Kasumi-1 (cell line): ENCODE measurements at regions not wholly inside any gene's neighbourhood (a gene's known extent, or its start where the extent isn't known, plus 50 kb on each side); places are given as distances from the start of the nearest gene placed in this dataset.

Experiments used
- DNase-seq, 2 experiments: peaks; one replicate each; lab custom pipeline; 2025; lab: John Stamatoyannopoulos, UW

DNA sequence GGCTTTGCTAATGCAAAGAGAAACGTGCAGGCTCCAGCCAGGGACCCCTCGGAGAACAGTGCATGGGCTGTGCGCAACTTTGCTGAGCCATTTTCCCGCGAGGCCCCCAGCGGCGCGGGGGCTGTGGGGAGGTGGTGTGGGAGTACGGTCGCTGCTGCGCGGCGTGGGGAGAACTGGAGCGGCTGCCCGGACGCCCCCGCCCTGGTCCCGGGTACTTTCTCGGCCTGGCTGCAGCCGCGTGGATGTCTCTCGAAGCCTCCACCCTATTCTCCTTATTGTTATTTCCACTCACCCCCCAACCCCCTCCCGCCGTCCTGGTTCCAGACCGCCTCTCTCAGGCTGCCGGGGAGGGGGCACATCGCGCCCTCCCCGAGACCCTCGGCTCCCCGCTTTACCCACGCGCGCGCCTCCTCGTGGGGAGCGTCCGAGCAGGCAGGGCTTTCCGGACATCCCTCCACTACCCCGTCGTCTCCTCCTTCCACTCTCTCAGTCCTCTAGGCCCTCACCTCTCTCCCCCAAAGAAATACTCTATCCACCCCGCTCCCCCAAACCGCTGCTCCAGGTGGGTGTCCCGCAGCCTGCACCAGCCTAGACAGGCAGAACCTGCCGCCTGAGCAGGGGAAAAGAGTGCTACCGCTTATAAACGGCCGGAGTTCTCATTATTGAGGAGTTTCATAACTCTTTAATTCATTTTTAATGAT lies 68.6 kb upstream of the TBCA start:
- no peak for DNase-seq

DNA sequence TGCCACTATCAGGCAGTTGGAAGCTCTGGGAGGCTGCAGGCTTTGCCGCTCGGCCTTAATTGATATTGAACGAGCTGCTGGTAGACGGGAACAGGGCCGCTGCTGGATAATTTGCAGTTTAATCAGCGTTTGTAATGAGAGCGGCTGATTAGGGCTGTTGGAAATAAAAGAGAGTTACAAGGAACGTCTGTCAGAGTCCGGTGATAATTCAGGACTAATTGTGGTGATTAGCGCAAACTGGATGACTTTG lies 68.2 kb upstream of the TBCA start:
- DNase-seq, result no peak

DNA sequence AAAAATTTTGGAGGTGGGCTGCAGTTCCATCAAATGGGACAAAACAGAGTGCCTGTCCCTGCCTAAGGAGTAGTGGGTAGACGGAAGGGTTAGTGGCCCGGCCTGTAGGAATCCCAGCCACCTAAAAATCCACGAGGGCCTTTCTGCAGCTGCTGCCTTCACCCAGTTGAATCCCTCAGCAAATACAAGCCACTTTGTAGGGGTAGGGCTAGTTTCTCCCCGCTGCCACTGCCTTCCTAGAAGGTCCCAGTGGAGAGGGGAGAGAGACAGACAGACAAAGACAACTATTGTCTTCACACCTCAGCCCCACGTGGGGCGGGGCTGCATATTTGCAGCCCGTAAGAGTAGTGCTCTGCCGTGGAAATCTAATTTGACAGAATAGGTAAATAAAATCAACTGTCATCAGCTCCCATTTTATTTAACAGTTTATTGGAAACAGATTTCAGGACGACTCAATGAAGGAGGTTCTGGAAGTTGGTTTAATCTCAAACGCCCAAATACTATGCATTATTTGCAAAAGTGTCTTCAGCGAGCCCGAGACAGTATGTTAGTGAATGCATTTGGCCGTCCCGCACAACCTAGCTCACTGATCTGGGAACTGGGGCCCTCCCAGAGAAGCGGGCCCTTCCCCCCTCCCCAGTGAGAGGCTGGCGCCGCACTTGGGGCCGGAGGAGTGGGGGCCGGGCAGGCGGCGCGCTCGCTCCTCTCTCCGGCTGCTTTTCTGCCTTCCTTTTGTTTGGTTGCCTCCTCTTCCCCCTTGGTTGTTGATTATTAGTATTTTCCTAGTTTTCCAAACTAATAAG lies 67.6 kb upstream of the TBCA start:
- no peak for DNase-seq

DNA sequence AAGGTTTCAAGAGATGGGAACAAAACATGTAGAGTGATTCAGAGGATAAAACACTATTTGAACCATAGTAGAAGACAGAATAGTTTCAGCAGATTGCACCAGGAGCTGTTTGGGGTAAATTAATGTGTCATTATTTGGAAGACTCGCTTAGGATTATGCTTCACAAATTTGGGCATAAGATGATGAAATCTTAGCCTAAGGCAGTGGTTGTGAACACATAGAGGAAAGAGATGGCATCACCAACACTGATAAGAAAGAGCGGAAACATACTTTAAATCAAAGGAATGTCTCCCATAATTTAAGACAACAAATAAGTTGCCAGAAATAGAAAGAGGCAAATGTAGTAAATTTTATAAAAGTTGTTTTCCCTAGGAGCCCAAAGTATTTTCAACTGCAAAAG lies 66.1 kb upstream of the TBCA start:
- DNase-seq, result no peak

DNA sequence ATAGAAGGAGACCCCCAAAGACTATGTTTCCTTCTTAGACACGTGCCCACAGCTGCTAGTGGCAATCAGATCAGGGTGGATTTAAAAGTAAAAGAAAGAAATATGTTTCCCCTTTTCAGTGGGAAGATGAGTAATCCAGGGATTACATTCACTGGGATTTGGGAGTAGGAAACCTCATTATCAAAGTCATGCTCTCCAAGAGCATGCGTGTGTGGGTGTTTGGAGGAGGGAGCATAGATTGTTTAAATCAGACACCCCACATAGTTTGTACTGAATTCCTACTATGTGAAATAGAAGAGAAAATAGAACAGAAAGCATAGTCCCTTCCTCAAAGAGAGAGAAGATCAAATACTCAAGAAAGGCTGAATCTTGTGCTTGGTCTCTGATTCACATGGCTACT lies 65.5 kb upstream of the TBCA start:
- DNase-seq, result no peak

DNA sequence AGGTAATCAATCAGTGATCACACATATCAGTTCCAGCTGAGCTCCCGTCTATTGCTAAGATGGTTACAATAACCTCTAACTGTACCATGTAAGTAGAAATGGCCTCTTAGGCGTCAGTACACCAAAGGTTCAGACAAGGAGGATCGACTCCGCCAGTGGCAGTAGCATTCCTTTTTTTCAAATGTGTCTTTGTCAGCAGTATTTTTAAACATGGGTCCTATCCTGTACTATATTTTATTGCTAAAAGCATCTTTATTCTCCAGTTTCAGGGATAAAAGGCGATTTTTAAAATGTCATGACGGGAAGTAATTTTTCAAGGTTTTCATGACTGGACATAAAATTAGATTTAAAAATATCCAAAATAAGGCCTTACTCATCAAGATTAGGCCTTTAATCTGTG lies 64.8 kb upstream of the TBCA start:
- DNase-seq, result no peak

DNA sequence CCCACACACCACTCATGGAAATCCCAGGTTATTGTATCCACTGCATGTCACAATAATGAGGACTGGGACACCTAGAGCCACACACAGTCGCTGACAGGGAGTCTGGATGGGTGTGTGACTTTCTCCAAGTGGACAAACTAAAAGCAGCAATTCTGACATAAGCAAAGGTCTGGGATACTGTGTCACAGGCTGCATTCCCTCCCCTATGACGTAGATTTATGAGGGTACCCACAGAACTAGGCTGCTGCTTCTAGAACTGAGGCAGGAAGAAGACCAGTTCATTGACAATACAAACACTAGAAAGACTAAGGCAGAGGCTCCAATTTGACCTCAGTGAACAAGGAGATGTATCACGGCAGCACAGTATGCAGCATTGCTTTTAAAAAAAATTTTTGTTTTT lies 63.6 kb upstream of the TBCA start:
- DNase-seq, result no peak

DNA sequence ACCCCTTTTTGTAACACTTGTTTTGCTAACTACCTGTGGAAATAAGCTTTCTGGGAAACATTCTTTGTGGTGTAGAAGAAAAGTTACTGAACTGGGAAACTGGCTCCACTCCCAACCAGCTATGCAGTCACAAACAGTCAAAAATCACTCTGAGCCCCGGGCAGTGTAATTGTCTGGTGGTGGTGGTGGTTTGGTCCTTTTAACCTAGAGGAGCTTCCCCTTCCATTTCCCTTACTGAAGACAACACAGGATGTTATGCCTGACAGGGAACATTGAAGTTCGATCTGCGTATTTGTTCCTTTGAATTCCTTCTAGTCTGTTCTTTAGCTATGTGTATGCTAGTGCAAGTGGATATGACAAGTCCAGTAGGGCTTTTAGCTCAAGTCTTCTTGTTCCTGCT lies 56.8 kb upstream of the TBCA start:
- DNase-seq, result no peak

DNA sequence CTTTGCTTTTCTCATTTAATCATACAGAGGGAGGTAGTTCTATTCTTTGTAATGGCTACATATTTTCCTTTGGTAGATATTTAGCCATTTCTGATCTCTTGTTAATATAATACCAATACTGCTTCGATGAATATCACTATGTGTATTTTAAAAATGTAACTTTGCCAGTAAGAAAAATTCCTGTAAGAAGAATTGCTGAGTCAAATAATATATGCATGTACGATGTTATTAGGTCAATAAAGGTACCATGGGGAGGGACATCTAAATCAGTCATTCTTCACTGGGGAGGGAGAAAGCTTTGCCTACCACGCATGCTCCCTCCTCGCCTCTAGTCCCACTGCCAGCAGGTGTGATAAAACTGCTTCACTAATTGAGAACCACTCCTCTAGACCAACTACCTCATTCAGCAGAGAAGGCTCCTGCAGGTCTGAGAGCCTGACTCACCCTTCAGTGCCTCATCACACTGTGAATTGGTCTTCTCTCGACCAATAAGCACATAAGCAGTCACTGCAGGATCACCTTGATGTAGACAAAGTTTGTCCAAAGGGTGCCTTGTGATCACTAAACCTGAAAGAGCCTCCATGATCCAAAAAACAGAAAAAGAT lies 56.1 kb upstream of the TBCA start:
- no peak for DNase-seq

DNA sequence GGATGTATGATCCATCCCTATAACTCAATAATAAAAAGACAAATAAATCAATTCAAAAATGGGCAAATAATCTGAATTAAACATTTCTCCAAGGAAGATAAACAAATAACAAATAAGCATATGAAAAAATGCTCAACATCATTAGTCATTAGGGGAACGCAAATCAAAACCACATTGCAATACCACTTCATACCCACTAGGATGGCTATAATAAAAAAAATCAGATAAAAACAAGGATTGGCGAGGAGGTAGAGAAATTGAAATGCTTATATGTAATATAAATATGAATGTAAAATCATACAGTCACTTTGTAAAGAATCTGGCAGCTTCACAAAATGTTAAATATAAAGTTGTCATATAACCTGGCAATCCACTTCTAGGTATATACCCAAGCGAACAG lies 52.3 kb upstream of the TBCA start:
- DNase-seq, result no peak
